Hepatic stellate cell (primary cell): ENCODE measurements at regions not wholly inside any gene's neighbourhood (a gene's known extent, or its start where the extent isn't known, plus 50 kb on each side); places are given as distances from the start of the nearest gene placed in this dataset.
A peak's percentile ranks its signal among the peaks of the same experiment; 100 is the strongest.

Experiments used
- DNase-seq: peaks from one replicate; pipeline ENCODE4 v3.0.0; 2011; ENCODE audit warnings: low spot score

DNA sequence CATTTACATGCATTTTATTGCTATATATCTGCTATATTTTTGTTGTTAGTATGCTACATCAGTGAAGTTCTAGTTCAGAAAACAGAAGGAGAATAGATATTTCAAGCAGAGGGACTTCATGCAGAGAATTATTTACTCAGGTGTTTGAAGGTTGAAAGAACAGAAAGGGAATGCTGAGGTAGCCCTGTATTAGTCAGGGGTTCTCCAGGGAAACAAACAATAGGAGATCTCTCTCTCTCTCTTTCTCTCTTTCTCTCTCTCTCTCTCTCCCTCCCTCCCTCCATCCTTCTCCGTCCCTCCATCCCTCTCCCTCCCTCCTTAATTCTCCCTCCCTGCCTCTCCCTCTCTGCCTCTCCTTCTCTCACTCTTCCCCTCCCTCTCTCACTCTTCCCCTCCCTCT, 114.3 kb upstream of the TDRD3 start:
- DNase-seq = no peak

DNA sequence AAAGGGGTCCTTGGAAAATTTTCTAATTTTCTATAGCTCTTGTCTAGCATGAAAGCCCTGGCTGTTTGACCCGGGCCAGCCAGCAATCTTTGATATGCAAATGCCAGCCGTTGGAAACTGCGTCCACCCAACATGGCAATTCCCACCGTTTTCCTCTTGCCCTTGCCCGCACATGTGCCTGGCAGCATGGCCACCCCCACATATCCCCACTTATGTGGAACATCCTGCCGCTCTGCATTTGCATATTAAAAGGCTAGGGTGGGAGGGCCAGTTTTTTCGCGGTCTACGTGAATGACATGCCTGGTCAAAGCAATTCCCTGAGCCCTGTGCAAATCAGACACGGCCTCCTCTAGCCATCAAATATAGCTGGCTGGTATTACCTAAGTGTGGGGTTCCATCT, 110.3 kb upstream of the TDRD3 start:
- no peak for DNase-seq

DNA sequence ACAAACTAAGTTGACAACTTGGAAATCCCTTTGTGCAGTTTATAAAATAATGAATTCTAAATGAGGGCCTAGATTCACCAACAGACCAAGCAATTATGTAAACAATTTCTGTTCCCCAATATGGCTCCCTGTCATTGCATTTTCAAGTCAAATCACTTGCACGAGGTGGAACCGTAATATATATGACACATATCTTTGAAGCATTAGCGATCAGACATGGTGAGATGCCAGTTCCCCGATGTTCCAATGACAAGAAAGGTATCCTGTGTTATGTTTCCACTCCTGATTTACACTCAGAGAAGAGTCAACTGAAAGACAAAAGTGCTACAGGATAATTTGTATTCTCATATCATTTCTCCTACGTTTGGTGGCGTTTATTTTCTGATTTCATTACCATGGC, 108.5 kb upstream of the TDRD3 start:
- DNase-seq = no peak

DNA sequence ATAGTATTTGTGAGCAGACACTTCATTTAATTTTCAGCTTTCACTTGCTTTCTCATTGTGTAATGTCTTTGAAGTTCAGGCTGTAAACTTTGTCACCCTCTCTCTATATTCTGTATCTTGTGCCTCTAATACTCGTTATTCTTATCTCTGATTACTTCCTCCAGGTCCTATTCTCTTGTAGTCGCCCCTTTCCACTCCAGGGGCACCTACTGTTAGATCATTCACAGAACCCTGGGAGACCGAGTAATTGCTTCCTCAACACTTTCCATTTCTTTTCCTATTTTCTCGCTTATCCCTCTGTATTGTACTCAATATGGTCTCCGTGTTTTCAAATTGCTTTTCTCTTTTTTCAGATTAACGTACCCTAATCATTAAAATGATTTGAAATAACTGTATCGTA, 93.9 kb upstream of the TDRD3 start:
- no peak for DNase-seq

DNA sequence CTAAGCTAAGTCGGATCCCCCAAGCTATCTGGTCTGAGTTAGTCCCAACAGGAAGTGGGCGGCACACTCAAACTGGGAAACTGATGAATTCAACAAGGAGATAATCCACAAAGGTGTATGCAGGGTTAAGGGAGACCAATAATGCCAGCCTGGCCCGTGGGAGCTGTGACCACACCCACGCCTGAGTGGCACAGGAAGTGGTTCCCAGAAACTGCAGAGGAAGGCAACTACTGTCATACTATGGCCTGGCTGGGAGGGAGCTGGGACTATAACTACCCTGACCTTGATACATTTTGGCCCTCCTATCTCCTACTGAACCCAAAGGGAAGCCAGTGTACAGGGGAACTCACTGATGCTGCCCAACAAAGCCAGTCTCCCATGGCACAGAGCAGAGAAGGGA, 85.5 kb upstream of the TDRD3 start:
- DNase-seq = no peak

DNA sequence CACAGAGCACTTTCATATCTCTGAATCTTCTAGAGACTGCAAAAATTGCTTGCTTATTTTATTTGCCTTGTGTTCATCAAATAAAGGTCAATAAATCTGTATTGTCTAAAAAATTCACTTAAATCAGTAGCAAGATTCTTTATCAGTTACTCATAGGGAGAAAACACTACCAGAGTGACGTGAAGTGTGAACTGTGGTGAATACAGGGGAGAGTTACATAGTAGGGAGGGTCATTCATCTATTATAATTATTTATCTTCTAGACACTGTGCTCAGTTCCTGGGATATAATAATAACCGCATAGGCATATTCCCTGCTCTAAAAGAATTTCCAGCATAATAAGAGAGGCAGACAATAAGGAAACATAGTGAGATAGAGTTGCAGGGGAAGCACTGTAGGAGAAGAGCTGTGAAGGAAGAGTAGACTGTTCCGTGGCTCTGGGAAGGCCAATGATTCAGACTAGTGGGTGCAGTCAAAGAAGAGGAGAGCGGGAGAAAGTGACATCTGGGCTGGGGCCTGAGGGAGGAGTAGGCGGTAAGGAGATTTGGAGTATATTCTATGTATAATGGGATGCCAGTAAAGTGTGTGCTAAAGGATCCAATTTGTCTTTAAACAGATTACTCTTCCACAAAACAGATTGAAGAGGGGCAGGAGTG, 84.0 kb upstream of the TDRD3 start:
- DNase-seq = no peak

DNA sequence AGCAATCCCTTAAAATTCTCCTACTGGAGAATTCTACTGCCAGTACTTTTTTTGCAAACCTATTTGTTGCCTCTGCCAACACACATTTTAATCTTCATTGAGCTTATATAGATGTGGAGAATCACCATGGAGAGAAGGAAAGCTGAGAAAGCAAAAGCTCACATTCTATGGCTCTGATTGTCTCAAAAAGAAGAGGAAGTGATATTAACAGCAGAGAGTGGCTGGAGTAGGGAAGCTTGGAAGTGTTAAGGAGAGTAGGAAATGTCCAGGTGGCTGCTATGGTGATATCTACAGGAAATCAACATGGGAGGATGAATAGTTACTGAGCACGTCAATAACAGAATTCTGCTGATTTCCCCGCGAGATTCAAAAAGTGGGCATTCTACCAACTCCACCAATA, 78.8 kb upstream of the TDRD3 start:
- DNase-seq = no peak

DNA sequence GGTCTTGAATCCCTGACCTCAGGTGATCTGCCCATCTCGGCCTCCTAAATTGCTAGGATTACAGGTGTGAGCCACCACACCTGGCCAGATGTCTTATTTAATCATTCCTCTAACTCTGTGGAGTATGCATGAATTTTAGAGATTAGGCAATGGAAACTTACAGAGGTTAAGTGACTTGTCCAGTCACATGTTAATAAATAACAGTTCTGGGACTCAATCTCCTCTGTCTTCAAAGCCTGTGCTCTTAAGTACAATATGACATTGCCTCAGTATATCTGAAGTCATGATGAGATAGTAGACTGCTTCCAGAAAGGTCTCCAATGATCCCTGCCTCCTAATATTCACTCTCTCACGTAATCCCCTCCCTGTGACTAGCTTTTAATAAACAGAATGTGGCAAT, 72.9 kb upstream of the TDRD3 start:
- no peak for DNase-seq

DNA sequence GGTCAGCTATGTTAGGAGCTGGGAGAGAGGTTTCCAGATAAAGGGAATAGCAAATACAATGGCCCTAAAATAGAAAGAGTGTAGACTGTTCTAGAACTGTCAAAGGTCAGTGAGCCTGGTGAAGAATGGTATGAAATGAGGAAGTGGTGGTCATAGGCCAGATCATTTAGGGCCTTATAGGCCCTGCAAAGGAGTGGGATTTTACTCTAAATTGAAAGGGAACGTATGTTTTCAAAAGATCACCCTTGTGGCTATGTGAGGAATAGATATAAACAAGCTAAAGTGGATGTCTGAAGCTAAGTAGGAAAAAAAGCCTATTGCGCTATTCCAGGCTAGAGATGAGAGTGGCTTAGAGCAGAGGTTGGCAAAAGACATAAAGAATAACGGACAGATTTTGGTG, 70.7 kb upstream of the TDRD3 start:
- no peak for DNase-seq

DNA sequence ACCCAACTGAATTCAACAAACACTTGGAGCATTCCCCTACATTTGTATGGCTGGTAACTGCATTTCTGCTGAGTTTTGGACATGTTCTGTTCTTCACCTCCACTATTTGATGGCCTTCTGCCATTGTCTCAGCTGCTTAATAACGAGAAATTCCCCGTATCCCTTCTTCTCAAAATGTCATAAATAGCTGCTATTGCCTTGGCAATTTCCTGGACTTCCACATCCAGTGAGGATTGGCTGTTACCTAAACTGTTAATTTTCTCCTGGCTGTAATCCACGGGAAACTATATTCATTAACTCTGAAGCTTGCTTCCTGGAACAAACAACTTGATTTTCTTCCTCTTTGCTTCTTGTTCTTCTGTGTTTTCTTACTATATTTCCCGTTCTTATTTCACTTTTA, 69.5 kb upstream of the TDRD3 start:
- no peak for DNase-seq

DNA sequence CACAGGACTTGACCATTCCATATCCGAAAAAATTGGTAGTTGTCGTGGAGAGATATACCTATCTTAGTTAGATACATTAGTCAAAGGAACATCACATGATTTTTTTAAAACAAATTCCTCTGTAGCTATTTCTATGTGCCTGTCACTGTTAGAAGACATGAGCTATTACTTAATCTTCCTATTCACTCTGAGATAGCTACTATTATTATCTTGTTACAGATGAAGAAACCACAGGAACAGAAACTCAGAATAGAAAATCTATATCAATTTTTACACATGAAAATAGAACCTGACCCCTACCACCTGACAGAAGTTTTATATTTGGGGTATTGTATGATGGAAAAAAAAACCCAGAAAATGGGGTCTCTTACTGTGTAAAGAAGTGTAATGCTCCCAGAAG, 68.9 kb upstream of the TDRD3 start:
- DNase-seq = no peak

DNA sequence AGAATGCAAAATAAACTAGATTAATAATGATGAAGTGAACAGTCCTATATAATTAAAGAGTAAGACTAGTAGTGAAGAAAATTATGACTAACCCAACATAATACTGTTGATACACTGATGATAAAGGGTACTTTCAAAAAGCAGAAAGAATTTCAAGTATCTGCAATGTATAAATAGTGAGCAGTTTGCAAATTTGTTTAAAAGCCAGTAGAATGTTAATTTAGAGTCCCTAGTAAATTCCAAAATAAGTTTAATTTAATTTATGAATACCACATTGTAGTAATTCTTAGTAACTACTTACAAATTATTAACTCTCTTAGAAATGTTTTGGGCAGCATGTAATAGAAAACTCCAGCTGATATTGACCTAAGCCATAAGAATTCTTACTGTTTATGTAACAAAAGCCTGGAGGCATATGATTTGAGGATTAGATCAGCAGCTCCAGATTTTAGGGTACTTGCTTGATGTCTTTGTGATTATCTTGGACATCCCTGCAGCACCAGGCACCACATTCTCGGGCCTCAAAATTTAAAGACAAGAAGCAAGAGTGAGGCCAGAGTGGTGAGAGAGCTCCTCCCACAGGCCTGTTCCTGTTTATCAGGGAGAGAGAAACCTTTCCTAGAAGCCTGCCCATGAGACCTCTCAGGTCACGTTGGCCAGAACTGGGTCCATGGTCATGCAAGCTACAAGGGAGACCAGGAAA, 67.6 kb upstream of the TDRD3 start:
- DNase-seq = peak; percentile 7

DNA sequence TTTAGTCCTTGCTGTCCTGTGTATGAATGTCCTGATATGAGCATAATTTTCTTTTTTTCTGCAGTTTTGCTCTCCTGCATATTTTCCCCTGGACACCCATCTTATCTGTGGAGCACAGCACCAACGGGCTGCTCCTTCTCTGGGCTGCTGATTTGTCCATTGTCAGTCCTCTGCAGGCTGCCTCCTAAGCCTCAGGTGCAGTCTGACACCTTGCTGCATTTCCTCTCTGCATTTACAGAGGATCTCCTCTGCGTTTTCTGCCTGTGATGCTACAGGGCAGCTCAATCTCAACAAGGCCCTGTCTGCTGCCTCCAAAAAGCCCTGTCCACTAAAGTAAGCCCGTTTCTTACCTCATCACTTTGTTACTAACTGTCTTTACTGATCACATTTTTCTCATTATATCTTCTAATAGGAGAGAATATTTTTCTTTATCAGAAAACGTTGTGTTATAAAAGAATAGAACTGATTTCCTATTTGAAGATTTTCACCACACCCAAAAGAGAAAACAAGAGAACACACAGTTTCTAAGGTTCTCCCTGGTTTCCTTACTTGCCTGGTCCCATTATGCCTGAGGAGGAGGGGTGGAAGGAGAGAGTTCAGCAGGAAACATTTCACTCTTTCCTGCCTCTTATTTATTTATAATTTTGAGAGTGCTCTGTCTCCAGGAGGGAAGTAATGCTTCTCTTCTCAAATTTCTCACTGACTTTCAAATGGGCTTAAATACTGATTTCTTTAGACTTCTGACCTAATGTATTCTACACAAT, 65.6 kb upstream of the TDRD3 start:
- no peak for DNase-seq

DNA sequence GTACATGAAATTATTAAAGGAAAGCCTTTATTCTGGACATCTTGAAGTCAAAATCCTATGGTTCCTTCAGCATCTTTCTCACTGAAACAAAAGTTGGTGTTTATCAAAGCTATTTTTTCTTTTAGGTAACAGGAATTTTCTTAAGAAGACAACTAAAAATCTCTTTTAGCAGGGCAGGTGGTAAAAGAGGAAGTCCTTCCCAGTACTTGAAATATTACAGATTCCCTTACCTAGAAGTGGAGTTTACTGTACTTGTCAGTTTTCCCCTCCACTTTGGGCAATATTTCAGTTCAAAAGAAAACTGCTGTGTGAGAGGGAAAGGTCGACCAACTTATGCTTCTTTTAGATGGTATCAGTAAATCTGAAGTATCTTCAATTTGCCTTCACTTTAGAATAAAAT, 64.3 kb upstream of the TDRD3 start:
- no peak for DNase-seq

DNA sequence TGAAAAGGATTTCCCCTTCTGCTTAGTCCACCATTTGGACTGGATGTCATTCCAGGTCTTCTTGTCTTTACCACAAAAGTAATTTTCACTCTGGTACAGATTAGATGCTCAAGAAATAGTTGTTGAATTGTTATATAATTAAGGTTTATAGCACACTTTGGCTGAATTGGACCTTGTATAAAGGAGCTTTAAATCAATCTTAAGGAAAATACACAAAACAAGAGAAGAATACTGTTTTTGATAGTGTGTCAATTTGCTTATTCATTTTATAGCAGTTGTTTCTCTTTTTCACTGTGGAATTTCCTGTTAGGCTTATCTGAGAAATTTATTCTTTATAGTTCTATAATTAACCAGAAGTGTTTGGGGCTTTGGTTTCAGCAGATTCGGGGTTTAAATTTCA, 62.7 kb upstream of the TDRD3 start:
- no peak for DNase-seq

DNA sequence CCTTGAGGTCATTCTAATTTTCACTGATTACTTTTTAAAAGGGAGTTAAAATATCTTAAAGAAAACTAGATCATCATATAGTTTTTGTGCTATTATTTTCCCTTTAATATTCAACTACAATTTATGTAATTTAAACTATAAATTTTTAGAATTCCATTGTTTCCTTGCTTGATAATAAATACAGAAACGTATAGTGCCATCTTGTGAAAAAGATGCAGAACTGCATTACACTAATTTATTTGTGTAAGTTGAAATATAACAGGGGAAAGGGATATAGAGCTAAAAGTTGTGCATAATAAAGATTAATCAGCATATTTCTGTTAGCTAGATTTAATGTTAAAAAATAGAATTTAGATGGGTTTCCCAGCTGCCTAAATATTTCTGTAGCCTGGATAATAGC, 61.5 kb upstream of the TDRD3 start:
- DNase-seq = no peak

DNA sequence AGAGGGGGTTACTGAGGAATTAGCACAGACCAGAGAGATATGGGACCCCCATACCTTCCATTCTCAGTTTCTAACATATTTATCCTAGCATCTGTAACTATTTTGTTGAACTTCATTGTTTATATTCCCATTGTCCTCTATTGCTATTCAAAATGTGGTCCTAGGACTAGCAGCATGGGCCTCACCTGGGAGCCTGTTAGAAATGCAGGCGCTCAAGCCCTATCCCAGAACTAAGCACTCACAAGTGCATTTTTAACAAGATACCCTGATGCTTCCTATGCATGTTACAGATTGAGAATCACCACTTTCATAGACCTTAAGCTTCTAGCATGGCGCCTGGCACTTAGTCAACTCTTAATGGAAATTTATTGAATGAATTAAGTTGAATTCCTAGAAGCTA, 58.3 kb upstream of the TDRD3 start:
- DNase-seq = no peak

DNA sequence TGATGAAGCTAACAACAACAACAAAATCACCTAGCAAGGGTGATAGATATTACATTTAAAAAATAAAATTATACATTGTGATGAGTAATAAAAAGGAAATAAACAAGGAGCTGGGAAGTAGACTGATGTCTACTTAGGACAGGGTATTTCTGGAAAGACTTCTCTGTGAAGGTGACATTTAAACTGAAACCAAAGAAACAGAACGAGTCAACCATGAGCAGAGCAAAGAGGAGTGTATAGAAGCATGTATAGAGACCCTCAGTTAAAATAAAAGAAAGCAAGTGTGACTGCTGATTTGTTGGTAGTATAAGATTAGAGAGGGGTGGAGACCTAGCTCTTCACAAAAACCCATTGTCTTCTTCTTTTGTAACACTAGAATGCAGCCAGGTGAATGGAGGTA, 53.0 kb upstream of the TDRD3 start:
- DNase-seq = no peak

DNA sequence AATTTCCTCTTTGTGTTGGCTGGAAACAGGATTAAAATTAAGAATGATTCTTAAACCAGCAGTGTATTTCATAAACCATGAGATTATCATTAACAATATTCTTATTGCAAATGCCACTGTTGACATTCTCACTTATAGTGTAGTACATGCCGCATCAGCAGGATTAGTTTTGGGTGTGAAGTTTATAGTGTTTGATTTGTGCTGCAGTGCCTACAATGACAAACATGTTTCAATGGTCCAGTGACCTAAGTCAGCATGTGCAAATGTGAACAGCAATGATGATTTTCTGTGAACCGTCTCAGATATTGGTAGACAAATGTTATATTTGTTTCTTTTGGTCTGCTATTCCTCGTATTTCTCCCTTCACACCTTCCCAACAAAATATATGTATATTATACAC, 49.8 kb upstream of the TDRD3 start:
- no peak for DNase-seq
